ENCODE measurements at regions not wholly inside any gene's neighbourhood (a gene's known extent, or its start where the extent isn't known, plus 50 kb on each side); places are given as distances from the start of the nearest gene placed in this dataset.

GRCh38 chr15:39529457-39529856, 51.4 kb upstream of the THBS1 start:
- DNase-seq, result no peak
- no peak for TF ChIP-seq CTCF (IDR thresholded peaks at IDR 0.05)
- no peak overlapping the region for H3K4me3 Mint-ChIP-seq
- peaks cover 10% of the 10 kb centered on the region for H3K4me1 Mint-ChIP-seq
- peaks cover 6% of the 10 kb centered on the region for H3K9me3 Mint-ChIP-seq
- peaks cover 18% of the 10 kb centered on the region for H3K27me3 Mint-ChIP-seq (ENCODE audit: low read depth, poor library complexity)
- no peaks in the 10 kb centered on the region for H3K36me3 Mint-ChIP-seq (ENCODE audit: low read depth)
- H3K27ac Mint-ChIP-seq, result no peak overlapping the region

GRCh38 chr15:39530480-39531342, 50.2 kb upstream of the THBS1 start:
- Mint-ChIP-seq H3K27me3 (ENCODE audit: low read depth, poor library complexity) (peaks cover 15% of the 10 kb centered on the region), H3K9me3 (peaks cover 4% of the 10 kb centered on the region), H3K4me3 (no peak overlapping the region), H3K36me3 (ENCODE audit: low read depth) (no peaks in the 10 kb centered on the region), H3K27ac (no peak overlapping the region), H3K4me1 (peaks cover 10% of the 10 kb centered on the region)
- TF ChIP-seq CTCF (IDR thresholded peaks at IDR 0.05), result no peak
- no peak for DNase-seq

Data from nephron progenitor cell (in vitro differentiated cells).